ENCODE measurements at regions not wholly inside any gene's neighbourhood (a gene's known extent, or its start where the extent isn't known, plus 50 kb on each side); places are given as distances from the start of the nearest gene placed in this dataset.

- Histone ChIP-seq H3K4me3 (no peak overlapping the region), H3K9me3 (replicated peaks; ENCODE audit: control insufficient read depth, insufficient read depth, low read length) (no peaks in the 10 kb centered on the region), H3K79me2 (ENCODE audit: control insufficient read depth, insufficient read depth, low read length) (no peaks in the 10 kb centered on the region), H3K27ac (ENCODE audit: control insufficient read depth, insufficient read depth) (no peak overlapping the region), H3K4me1 (ENCODE audit: control insufficient read depth, insufficient read depth, low read length) (no peaks in the 10 kb centered on the region), H3K36me3 (ENCODE audit: control insufficient read depth in 2 of 2, insufficient read depth in 2 of 2, low read length in 1 of 2) (no peaks in the 10 kb centered on the region), H3K4me2 (ENCODE audit: control insufficient read depth, insufficient read depth) (no peak overlapping the region), H2AFZ (ENCODE audit: control insufficient read depth, low read depth, low read length) (no peak overlapping the region), H3K9ac (ENCODE audit: control insufficient read depth, insufficient read depth, low read length) (no peak overlapping the region), H4K20me1 (ENCODE audit: control insufficient read depth, insufficient read depth) (no peaks in the 10 kb centered on the region), H3K27me3 (replicated peaks in 1 of 2; ENCODE audit: control insufficient read depth in 2 of 2, insufficient read depth in 2 of 2, low read length in 1 of 2) (no peaks in the 10 kb centered on the region)
- 64% methylated on average over 4 of the region's 4 CpGs for WGBS (ENCODE audit: insufficient coverage, insufficient replicate concordance, low lambda C conversion rate, missing lambda C conversion rate)
- intact Hi-C loops (cut with micrococcal nuclease; ENCODE audit: unreplicated experiment) = no loop called here
- FAIRE-seq = no peak
- no peak for ATAC-seq
- no peak for DNase-seq (ENCODE audit: low read depth, low spot score)
- BruUV-seq (replicated peaks) = no TSS peak
- CTCF ChIA-PET = no interaction called here
- RAD21 ChIA-PET (ENCODE audit: unreplicated experiment) = no interaction called here
- TF ChIP-seq IKZF2 (IDR thresholded peaks at IDR 0.05) (no peak), SUZ12 (IDR thresholded peaks at IDR 0.05; ENCODE audit: unreplicated experiment) (no peak), SP1 (IDR thresholded peaks at IDR 0.05; ENCODE audit: low read depth, low read length) (no peak), TBL1XR1 (IDR thresholded peaks at IDR 0.05; ENCODE audit: low read depth, low read length) (no peak), SMAD5 (IDR thresholded peaks at IDR 0.05; ENCODE audit: low read depth) (no peak), NBN (IDR thresholded peaks at IDR 0.05) (no peak), ASH2L (IDR thresholded peaks at IDR 0.05; ENCODE audit: borderline replicate concordance, low read depth) (no peak), POLR2AphosphoS2 (IDR thresholded peaks at IDR 0.05; ENCODE audit: low read depth, low read length) (no peak), CHD1 (IDR thresholded peaks at IDR 0.05; ENCODE audit: low read depth, low read length) (no peak)
- SMC1A ChIA-PET (ENCODE audit: uncharacterized antibody, unreplicated experiment) = no interaction called here
- in situ Hi-C loops (cut with MboI) = no loop called here
- POLR2A ChIA-PET = no interaction called here
These were observed 99.2 kb upstream of the IGSF1 start for GRCh38 chrX:131388293-131388692.

- Histone ChIP-seq H3K36me3 (ENCODE audit: control insufficient read depth in 2 of 2, insufficient read depth in 2 of 2, low read length in 1 of 2) (no peaks in the 10 kb centered on the region), H3K9ac (ENCODE audit: control insufficient read depth, insufficient read depth, low read length) (no peak overlapping the region), H3K79me2 (ENCODE audit: control insufficient read depth, insufficient read depth, low read length) (no peaks in the 10 kb centered on the region), H3K4me2 (ENCODE audit: control insufficient read depth, insufficient read depth) (no peak overlapping the region), H3K9me3 (replicated peaks; ENCODE audit: control insufficient read depth, insufficient read depth, low read length) (no peaks in the 10 kb centered on the region), H3K27ac (ENCODE audit: control insufficient read depth, insufficient read depth) (no peak overlapping the region), H3K27me3 (replicated peaks in 1 of 2; ENCODE audit: control insufficient read depth in 2 of 2, insufficient read depth in 2 of 2, low read length in 1 of 2) (no peaks in the 10 kb centered on the region), H2AFZ (ENCODE audit: control insufficient read depth, low read depth, low read length) (no peak overlapping the region), H4K20me1 (ENCODE audit: control insufficient read depth, insufficient read depth) (no peaks in the 10 kb centered on the region; the same call in 1 of the 2 replicates), H3K4me3 (no peak overlapping the region), H3K4me1 (ENCODE audit: control insufficient read depth, insufficient read depth, low read length) (no peaks in the 10 kb centered on the region)
- no peak for DNase-seq (ENCODE audit: low read depth, low spot score)
- in situ Hi-C loops (cut with MboI) (no loop called here), intact Hi-C loops (cut with micrococcal nuclease; ENCODE audit: unreplicated experiment) (no loop called here)
- POLR2A ChIA-PET = interaction anchor here (0.6 kb wide), 1 partner anchor 11 kb away, joined by 5 read pairs; no protein-coding TSS in a partner anchor
- SMC1A ChIA-PET (ENCODE audit: uncharacterized antibody, unreplicated experiment) = no interaction called here
- CTCF ChIA-PET = no interaction called here
- no peak for ATAC-seq
- no TSS peak for BruUV-seq (replicated peaks)
- FAIRE-seq = no peak
- RAD21 ChIA-PET (ENCODE audit: unreplicated experiment) = no interaction called here
- WGBS (ENCODE audit: insufficient coverage, insufficient replicate concordance, low lambda C conversion rate, missing lambda C conversion rate) = 21% methylated on average over 3 of the region's 3 CpGs
- TF ChIP-seq ATF2 (IDR thresholded peaks at IDR 0.05; ENCODE audit: low read length) = no peak
- TF ChIP-seq BMI1 (IDR thresholded peaks at IDR 0.05; ENCODE audit: borderline replicate concordance) = no peak
- no peak for TF ChIP-seq EP300 (IDR thresholded peaks at IDR 0.05; ENCODE audit: borderline replicate concordance in 1 of 2, control insufficient read depth in 1 of 2, low read depth in 2 of 2, low read length in 2 of 2)
- no peak for TF ChIP-seq REST (IDR thresholded peaks at IDR 0.05; ENCODE audit: low read depth, low read length)
- TF ChIP-seq EGR1 (IDR thresholded peaks at IDR 0.05; ENCODE audit: borderline replicate concordance in 1 of 2, low read depth in 2 of 2, low read length in 2 of 2) = no peak
- no peak for TF ChIP-seq MEF2A (IDR thresholded peaks at IDR 0.05; ENCODE audit: insufficient read depth, low read depth, low read length)
- no peak for TF ChIP-seq SREBF1 (IDR thresholded peaks at IDR 0.05; ENCODE audit: low read length)
These were observed 103.6 kb upstream of the IGSF1 start for GRCh38 chrX:131392666-131393065.

All from GM12878 (cell line).